OCI-LY1 (cell line): ENCODE measurements at regions not wholly inside any gene's neighbourhood (a gene's known extent, or its start where the extent isn't known, plus 50 kb on each side); places are given as distances from the start of the nearest gene placed in this dataset.

Source experiments
- H2AFZ ChIP-seq: fragments of 200-600 bp; sonication (generic), shearing (Covaris generic); 2 replicates; pipeline ENCODE4 v1.6.0; 2014; ENCODE audit warnings: antibody characterized with exemption, mild to moderate bottlenecking, low read length
- H3F3A ChIP-seq: fragments of 200-600 bp; sonication (generic), shearing (Covaris generic); 2 replicates; pipeline ENCODE4 v1.6.0; 2014; ENCODE audit warnings: mild to moderate bottlenecking, antibody characterized with exemption, low read length, moderate library complexity; ENCODE audit not compliant: insufficient read depth
- H3K27ac ChIP-seq: fragments of 200-600 bp; sonication (generic); 2 replicates; pipeline ENCODE4 v1.5.1; 2014; ENCODE audit warnings: low read length, mixed run types, mild to moderate bottlenecking, low read depth; ENCODE audit not compliant: poor library complexity, severe bottlenecking
- H3K27me3 ChIP-seq: fragments of 200-600 bp; sonication (generic); 2 replicates; pipeline ENCODE4 v1.6.0; 2014; ENCODE audit warnings: antibody characterized with exemption, mild to moderate bottlenecking, low read length, moderate library complexity; ENCODE audit not compliant: insufficient read depth
- H3K36me3 ChIP-seq: fragments of 200-600 bp; sonication (generic); 2 replicates; pipeline ENCODE4 v1.6.1; 2014; ENCODE audit warnings: mild to moderate bottlenecking, antibody characterized with exemption, low read length, moderate library complexity, mixed read lengths; ENCODE audit not compliant: insufficient read depth
- H3K4me1 ChIP-seq: fragments of 200-600 bp; sonication (generic); 2 replicates; pipeline ENCODE4 v1.5.1; 2014; ENCODE audit warnings: mild to moderate bottlenecking, low read length, moderate library complexity; ENCODE audit not compliant: insufficient read depth, severe bottlenecking
- H3K4me2 ChIP-seq: fragments of 200-600 bp; sonication (generic), shearing (Covaris generic); 2 replicates; pipeline ENCODE4 v1.6.1; 2014; ENCODE audit warnings: low read length
- H3K4me3 ChIP-seq: fragments of 200-600 bp; sonication (generic); 2 replicates; pipeline ENCODE4 v1.5.1; 2014; ENCODE audit warnings: low read length, low read depth, mild to moderate bottlenecking, mixed read lengths; ENCODE audit not compliant: poor library complexity, severe bottlenecking
- H3K79me2 ChIP-seq: fragments of 200-600 bp; shearing (Covaris generic); 2 replicates; pipeline ENCODE4 v1.6.1; 2016; ENCODE audit warnings: mixed run types, low read length, mixed read lengths; ENCODE audit not compliant: insufficient read depth
- H3K9ac ChIP-seq: fragments of 200-600 bp; sonication (generic), shearing (Covaris generic); 2 replicates; pipeline ENCODE4 v1.6.1; 2014; ENCODE audit warnings: mild to moderate bottlenecking, low read length, mixed read lengths
- H3K9me2 ChIP-seq: fragments of 200-600 bp; sonication (generic), shearing (Covaris generic); 2 replicates; pipeline ENCODE4 v1.6.1; 2014; ENCODE audit warnings: low read depth, mild to moderate bottlenecking, low read length, mixed read lengths
- H3K9me3 ChIP-seq: fragments of 200-600 bp; shearing (Covaris generic); 2 replicates; pipeline ENCODE4 v1.6.1; 2014; ENCODE audit warnings: low read length, mixed read lengths
- H4K20me1 ChIP-seq: fragments of 200-600 bp; sonication (generic), shearing (Covaris generic); 2 replicates; pipeline ENCODE4 v1.6.0; 2016; ENCODE audit warnings: mild to moderate bottlenecking, low read length; ENCODE audit not compliant: insufficient read depth
- CTCF ChIP-seq: fragments of 200-600 bp; sonication (generic), shearing (Covaris generic); IDR thresholded peaks from 2 replicates; pipeline ENCODE4 v1.5.1; 2017; ENCODE audit warnings: mild to moderate bottlenecking, antibody characterized with exemption, low read length, moderate library complexity, mixed read lengths
- EZH2 ChIP-seq: fragments of 200-600 bp; sonication (generic), shearing (Covaris generic); IDR thresholded peaks from 2 replicates; pipeline ENCODE4 v1.8.0; 2017; ENCODE audit warnings: borderline replicate concordance, mixed run types, mild to moderate bottlenecking, antibody characterized with exemption, low read length, moderate library complexity, mixed read lengths

GRCh38 chr6:134442073-134442472, 124.2 kb upstream of the SGK1 start:
- Histone ChIP-seq H3K27me3 (no peaks in the 10 kb centered on the region), H3K9me2 (no peaks in the 10 kb centered on the region), H2AFZ (no peak overlapping the region), H3K9me3 (no peaks in the 10 kb centered on the region), H3K36me3 (no peaks in the 10 kb centered on the region), H3K9ac (no peak overlapping the region), H3K4me2 (no peak overlapping the region), H3F3A (no peaks in the 10 kb centered on the region), H4K20me1 (no peaks in the 10 kb centered on the region), H3K27ac (no peak overlapping the region), H3K79me2 (no peaks in the 10 kb centered on the region), H3K4me3 (no peak overlapping the region), H3K4me1 (no peaks in the 10 kb centered on the region)
- no peak for TF ChIP-seq EZH2
- no peak for TF ChIP-seq CTCF

- Histone ChIP-seq H2AFZ (no peak overlapping the region), H3K9me2 (no peaks in the 10 kb centered on the region), H3K79me2 (no peaks in the 10 kb centered on the region), H3K4me3 (no peak overlapping the region), H3F3A (no peaks in the 10 kb centered on the region), H4K20me1 (no peaks in the 10 kb centered on the region), H3K27ac (no peak overlapping the region), H3K4me2 (no peak overlapping the region), H3K9me3 (no peaks in the 10 kb centered on the region), H3K27me3 (no peaks in the 10 kb centered on the region), H3K4me1 (no peaks in the 10 kb centered on the region), H3K36me3 (no peaks in the 10 kb centered on the region), H3K9ac (no peak overlapping the region)
- TF ChIP-seq EZH2 (no peak), CTCF (no peak)
These were observed 120.9 kb upstream of the SGK1 start for GRCh38 chr6:134438837-134439236.

GRCh38 chr6:134437376-134437775, 119.5 kb upstream of the SGK1 start:
- H3K9me2 ChIP-seq, result no peaks in the 10 kb centered on the region
- H3K4me3 ChIP-seq, result no peak overlapping the region
- no peak overlapping the region for H2AFZ ChIP-seq
- H3K9ac ChIP-seq, result no peak overlapping the region
- H3K4me2 ChIP-seq, result no peak overlapping the region
- no peaks in the 10 kb centered on the region for H3K27me3 ChIP-seq
- H3K36me3 ChIP-seq, result no peaks in the 10 kb centered on the region
- H3K4me1 ChIP-seq, result no peaks in the 10 kb centered on the region
- H3K27ac ChIP-seq, result no peak overlapping the region
- no peak for TF ChIP-seq EZH2
- TF ChIP-seq CTCF, result no peak
- H3K9me3 ChIP-seq, result no peaks in the 10 kb centered on the region
- no peaks in the 10 kb centered on the region for H3F3A ChIP-seq
- no peaks in the 10 kb centered on the region for H3K79me2 ChIP-seq
- H4K20me1 ChIP-seq, result no peaks in the 10 kb centered on the region
